ENCODE measurements at regions not wholly inside any gene's neighbourhood (a gene's known extent, or its start where the extent isn't known, plus 50 kb on each side); places are given as distances from the start of the nearest gene placed in this dataset.

DNA sequence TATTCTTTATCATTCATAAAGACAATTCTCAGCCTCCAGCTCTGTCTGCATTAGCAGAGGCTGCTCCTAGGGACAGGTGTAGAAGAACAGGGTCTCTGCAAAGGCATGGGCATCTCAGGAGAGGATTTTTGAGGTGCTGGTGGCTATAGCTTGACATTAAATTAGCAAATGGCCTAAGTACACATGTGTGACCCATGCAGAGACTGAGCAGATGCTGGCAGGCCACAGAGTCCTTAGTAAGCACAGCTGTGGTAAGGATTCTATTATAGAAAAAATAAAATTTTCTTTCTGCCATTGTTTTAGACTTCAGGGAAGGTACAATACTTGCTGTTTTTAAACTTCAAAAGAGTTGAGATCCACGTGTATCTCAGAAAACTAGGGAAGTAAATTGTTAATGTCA lies 177.5 kb upstream of the DUSP10 start:
- TF ChIP-seq SUZ12 (IDR thresholded peaks at IDR 0.05; ENCODE audit: extremely low read depth, insufficient read depth, insufficient read length), result no peak
- TF ChIP-seq YY1 (IDR thresholded peaks at IDR 0.05; ENCODE audit: insufficient read depth, insufficient read length), result no peak
- TF ChIP-seq ZNF274 (IDR thresholded peaks at IDR 0.05; ENCODE audit: low read depth, low read length), result no peak

All from NT2/D1 (cell line).